SK-N-MC (cell line): ENCODE measurements at regions not wholly inside any gene's neighbourhood (a gene's known extent, or its start where the extent isn't known, plus 50 kb on each side); places are given as distances from the start of the nearest gene placed in this dataset.
"Not testable (repeated sequence)": the region's sequence is repeated elsewhere in the genome, so short reads cannot be mapped to it uniquely, and the experiment has no call there.

Source experiments
- DNase-seq: peaks from one replicate; pipeline ENCODE4 v3.0.0-alpha.2; 2011; ENCODE audit warnings: low read depth, low spot score
- H3K27ac ChIP-seq: fragments of 200-600 bp; sonication (generic); 2 replicates; pipeline ENCODE4 v1.5.1; 2016; ENCODE audit warnings: mixed run types
- H3K36me3 ChIP-seq: fragments of 200-600 bp; sonication (generic); 2 replicates; pipeline ENCODE4 v1.6.1; 2017; ENCODE audit warnings: antibody characterized with exemption, low read length, mixed read lengths; ENCODE audit not compliant: insufficient read depth
- H3K4me3 ChIP-seq: fragments of 200-600 bp; sonication (generic); 2 replicates; pipeline ENCODE4 v1.5.1; 2016
- H3K9ac ChIP-seq: fragments of 200-600 bp; sonication (generic); 2 replicates; pipeline ENCODE4 v1.8.0; 2017; ENCODE audit warnings: mixed run types, mixed read lengths; ENCODE audit not compliant: insufficient read length
- H3K9me3 ChIP-seq: fragments of 200-600 bp; sonication (generic); 2 replicates; pipeline ENCODE4 v1.6.1; 2017; ENCODE audit warnings: low read depth, mild to moderate bottlenecking, antibody characterized with exemption, low read length, moderate library complexity, mixed read lengths
- EZH2 ChIP-seq: fragments of 200-600 bp; sonication (generic); IDR thresholded peaks from one replicate; pipeline ENCODE4 v1.6.1; 2017; ENCODE audit warnings: antibody characterized with exemption
- FOXP2 ChIP-seq: optimal IDR thresholded peaks from 2 replicates; pipeline ENCODE3; 2011; ENCODE audit warnings: mild to moderate bottlenecking, moderate library complexity; ENCODE audit not compliant: insufficient read depth; ENCODE audit errors: extremely low read length, control extremely low read depth
- POLR2AphosphoS5 ChIP-seq: IDR thresholded peaks from 2 replicates; pipeline ENCODE4 v1.6.1; 2012; ENCODE audit warnings: mild to moderate bottlenecking, low read depth, low read length, borderline replicate concordance

- Histone ChIP-seq H3K9me3 (no peaks in the 10 kb centered on the region), H3K36me3 (no peaks in the 10 kb centered on the region), H3K4me3 (no peak overlapping the region), H3K27ac (no peak overlapping the region), H3K9ac (no peak overlapping the region)
- no peak for TF ChIP-seq EZH2
- no peak for TF ChIP-seq FOXP2
- TF ChIP-seq POLR2AphosphoS5 = no peak
- no peak for DNase-seq
Observed at GRCh38 chr20:30593572-30593971, 663.9 kb upstream of the DEFB115 start.

GRCh38 chr20:30594112-30594511 lies 663.4 kb upstream of the DEFB115 start:
- Histone ChIP-seq H3K9me3 (no peaks in the 10 kb centered on the region), H3K9ac (no peak overlapping the region), H3K36me3 (no peaks in the 10 kb centered on the region), H3K27ac (no peak overlapping the region), H3K4me3 (no peak overlapping the region)
- TF ChIP-seq POLR2AphosphoS5 (no peak), EZH2 (no peak), FOXP2 (no peak)
- no peak for DNase-seq

- H3K4me3 ChIP-seq = no peak overlapping the region
- TF ChIP-seq EZH2 (no peak), POLR2AphosphoS5 (no peak), FOXP2 (no peak)
- no peak for DNase-seq
- H3K27ac ChIP-seq = no peak overlapping the region
- no peaks in the 10 kb centered on the region for H3K36me3 ChIP-seq
- H3K9ac ChIP-seq = no peak overlapping the region
- no peaks in the 10 kb centered on the region for H3K9me3 ChIP-seq
Observed at GRCh38 chr20:30595698-30596097, 661.8 kb upstream of the DEFB115 start.

- not testable (repeated sequence) for H3K36me3 ChIP-seq, H3K27ac ChIP-seq, H3K9ac ChIP-seq, H3K4me3 ChIP-seq, H3K9me3 ChIP-seq, DNase-seq
Observed at GRCh38 chr20:30597429-30597828, 660.0 kb upstream of the DEFB115 start.

GRCh38 chr20:30598460-30599230 lies 658.8 kb upstream of the DEFB115 start:
- Histone ChIP-seq H3K4me3 (no peak overlapping the region), H3K27ac (no peak overlapping the region), H3K36me3 (no peaks in the 10 kb centered on the region), H3K9me3 (no peaks in the 10 kb centered on the region), H3K9ac (no peak overlapping the region)
- TF ChIP-seq FOXP2 = no peak
- TF ChIP-seq POLR2AphosphoS5 = no peak
- no peak for TF ChIP-seq EZH2
- no peak for DNase-seq

- no peak overlapping the region for H3K4me3 ChIP-seq
- no peak for TF ChIP-seq FOXP2
- no peak for TF ChIP-seq EZH2
- TF ChIP-seq POLR2AphosphoS5 = no peak
Observed at GRCh38 chr20:30599990-30600389, 657.5 kb upstream of the DEFB115 start.

GRCh38 chr20:30601974-30602373 lies 655.5 kb upstream of the DEFB115 start:
- Histone ChIP-seq H3K36me3 (no peaks in the 10 kb centered on the region), H3K9ac (no peak overlapping the region), H3K9me3 (no peaks in the 10 kb centered on the region), H3K27ac (no peak overlapping the region), H3K4me3 (no peak overlapping the region)
- TF ChIP-seq FOXP2 (no peak), EZH2 (no peak), POLR2AphosphoS5 (no peak)
- no peak for DNase-seq

More at GRCh38 chr20:30599990-30600389, 657.5 kb upstream of the DEFB115 start:
- Histone ChIP-seq H3K9ac (no peak overlapping the region), H3K27ac (no peak overlapping the region), H3K36me3 (no peaks in the 10 kb centered on the region), H3K9me3 (no peaks in the 10 kb centered on the region)
- no peak for DNase-seq

GRCh38 chr20:30602424-30602823 lies 655.0 kb upstream of the DEFB115 start:
- Histone ChIP-seq H3K36me3 (no peaks in the 10 kb centered on the region), H3K27ac (no peak overlapping the region), H3K9ac (no peak overlapping the region), H3K4me3 (no peak overlapping the region), H3K9me3 (no peaks in the 10 kb centered on the region; the same call in 1 of the 2 replicates)
- TF ChIP-seq FOXP2 (no peak), EZH2 (no peak)
- DNase-seq = no peak

GRCh38 chr20:30606990-30607389 lies 650.5 kb upstream of the DEFB115 start:
- DNase-seq = no peak
- Histone ChIP-seq H3K27ac (no peak overlapping the region), H3K36me3 (no peaks in the 10 kb centered on the region), H3K9ac (no peak overlapping the region), H3K9me3 (no peaks in the 10 kb centered on the region; the same call in 1 of the 2 replicates), H3K4me3 (no peak overlapping the region)
- TF ChIP-seq EZH2 (no peak), FOXP2 (no peak), POLR2AphosphoS5 (no peak)
